ENCODE measurements at regions not wholly inside any gene's neighbourhood (a gene's known extent, or its start where the extent isn't known, plus 50 kb on each side); places are given as distances from the start of the nearest gene placed in this dataset.

DNA sequence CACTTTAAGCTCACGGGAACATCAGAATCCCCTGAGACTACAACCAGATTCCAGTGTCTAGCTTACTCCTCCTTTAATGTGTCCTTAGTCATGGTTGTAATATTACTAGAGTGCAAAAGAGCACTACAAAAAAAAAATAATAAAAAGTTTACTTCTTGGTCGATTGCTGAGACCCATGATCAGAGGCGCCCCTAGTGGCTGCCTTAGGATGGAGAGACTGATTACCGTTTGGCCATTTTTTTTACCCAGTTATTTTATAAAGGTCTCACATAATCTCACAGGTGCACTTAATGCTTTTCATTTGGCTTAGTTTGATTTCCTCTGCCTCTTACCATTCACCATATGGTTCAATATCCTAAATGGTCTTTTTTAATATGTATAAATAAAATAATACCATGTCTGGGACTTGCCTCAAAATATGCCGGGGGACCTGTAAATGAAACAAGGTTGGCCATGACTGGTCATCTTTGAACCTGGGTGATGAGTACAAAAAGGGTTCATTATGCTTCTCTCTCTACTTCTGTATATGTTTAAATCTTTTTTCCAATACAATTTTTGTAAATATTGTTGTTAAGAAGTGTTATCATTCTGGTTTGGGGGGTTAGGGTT lies 331.5 kb upstream of the NFE2L3 start:
- no peak for DNase-seq (ENCODE audit: insufficient read length, low spot score)
- TF ChIP-seq, protein P1, sequence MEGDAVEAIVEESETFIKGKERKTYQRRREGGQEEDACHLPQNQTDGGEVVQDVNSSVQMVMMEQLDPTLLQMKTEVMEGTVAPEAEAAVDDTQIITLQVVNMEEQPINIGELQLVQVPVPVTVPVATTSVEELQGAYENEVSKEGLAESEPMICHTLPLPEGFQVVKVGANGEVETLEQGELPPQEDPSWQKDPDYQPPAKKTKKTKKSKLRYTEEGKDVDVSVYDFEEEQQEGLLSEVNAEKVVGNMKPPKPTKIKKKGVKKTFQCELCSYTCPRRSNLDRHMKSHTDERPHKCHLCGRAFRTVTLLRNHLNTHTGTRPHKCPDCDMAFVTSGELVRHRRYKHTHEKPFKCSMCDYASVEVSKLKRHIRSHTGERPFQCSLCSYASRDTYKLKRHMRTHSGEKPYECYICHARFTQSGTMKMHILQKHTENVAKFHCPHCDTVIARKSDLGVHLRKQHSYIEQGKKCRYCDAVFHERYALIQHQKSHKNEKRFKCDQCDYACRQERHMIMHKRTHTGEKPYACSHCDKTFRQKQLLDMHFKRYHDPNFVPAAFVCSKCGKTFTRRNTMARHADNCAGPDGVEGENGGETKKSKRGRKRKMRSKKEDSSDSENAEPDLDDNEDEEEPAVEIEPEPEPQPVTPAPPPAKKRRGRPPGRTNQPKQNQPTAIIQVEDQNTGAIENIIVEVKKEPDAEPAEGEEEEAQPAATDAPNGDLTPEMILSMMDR (IDR thresholded peaks at IDR 0.05; ENCODE audit: insufficient read depth, missing control alignments) = peak; percentile 56
- no peak for FAIRE-seq

DNA sequence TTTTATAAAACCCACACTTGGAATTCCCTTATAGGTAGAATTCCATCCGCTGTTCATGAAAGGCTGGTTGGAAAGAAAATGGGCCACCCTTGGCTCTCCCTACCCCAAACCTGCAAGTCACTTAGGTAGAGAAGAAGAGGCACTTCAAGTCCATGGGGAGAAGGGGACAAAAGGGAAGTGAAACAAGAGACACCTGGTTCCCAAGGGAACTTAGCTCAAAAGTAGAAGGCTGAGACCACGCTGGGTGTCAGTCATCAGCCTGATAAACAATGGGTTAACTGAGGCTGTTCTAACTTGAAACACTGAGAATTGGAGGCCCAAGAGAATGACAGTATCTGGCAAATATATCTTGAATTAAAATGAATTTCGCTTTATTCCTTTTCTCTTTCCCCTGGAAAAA lies 330.8 kb upstream of the NFE2L3 start:
- TF ChIP-seq, protein P1 (IDR thresholded peaks at IDR 0.05; ENCODE audit: insufficient read depth, missing control alignments) = no peak
- FAIRE-seq (no peak), DNase-seq (ENCODE audit: insufficient read length, low spot score) (no peak)

DNA sequence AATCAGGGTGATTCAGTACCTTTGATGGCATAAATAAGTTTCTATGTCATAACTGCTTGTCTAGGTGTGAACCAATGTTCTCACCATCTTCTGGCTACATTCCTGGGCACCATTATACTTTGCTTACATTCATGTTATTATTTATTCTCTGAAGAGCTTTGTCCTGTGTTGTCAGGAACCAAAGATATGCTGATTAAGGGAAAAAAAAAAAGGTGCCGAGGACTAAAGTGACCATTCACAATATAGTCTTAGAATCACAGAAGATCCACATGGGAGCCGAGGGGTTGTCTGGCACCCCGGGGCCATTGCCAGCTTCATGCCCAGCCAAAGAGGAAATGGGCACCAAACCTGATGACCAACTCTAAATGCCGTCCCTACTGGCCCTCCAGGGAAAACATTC lies 329.2 kb upstream of the NFE2L3 start:
- TF ChIP-seq, protein P1 (IDR thresholded peaks at IDR 0.05; ENCODE audit: insufficient read depth, missing control alignments) = no peak
- no peak for DNase-seq (ENCODE audit: insufficient read length, low spot score)
- FAIRE-seq = no peak

DNA sequence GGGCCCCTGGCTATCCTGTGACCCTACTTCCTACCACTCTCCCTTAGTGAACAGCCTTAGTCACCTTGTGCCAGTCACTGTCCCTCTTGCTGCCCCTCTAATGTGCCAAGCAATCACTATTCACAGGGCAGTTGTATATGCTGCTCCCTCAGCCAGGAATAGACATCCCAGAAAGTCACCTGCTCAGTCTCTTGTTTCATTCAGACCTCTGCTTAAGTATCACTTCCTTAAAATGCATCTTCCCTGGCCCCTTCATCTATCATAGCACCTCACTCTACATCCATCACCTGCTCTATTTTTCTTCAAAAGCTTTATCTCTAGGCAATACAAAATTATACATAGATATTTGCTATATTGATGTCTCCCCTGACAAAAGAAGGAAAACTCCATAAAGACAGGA lies 328.4 kb upstream of the NFE2L3 start:
- FAIRE-seq (no peak), DNase-seq (ENCODE audit: insufficient read length, low spot score) (no peak)

DNA sequence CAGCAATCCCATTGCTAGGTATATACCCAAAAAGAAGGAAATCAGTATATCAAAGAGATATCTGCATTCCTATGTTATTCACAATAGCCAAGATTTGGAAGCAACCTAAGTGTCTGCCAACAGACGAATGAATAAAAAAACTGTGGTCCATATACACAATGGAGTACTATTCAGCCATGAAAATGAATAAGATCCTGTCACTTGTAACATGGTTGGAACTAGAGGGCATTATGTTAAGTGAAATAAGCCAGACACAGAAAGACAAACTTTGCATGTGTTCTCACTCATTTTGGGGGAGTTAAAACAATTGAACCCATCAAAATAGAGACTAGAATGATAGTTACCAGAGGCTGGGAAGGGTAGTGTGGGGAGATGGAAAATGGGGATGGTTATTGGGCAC lies 323.5 kb upstream of the NFE2L3 start:
- no peak for FAIRE-seq
- DNase-seq (ENCODE audit: insufficient read length, low spot score) = no peak
- TF ChIP-seq, protein P1 (IDR thresholded peaks at IDR 0.05; ENCODE audit: insufficient read depth, missing control alignments) = no peak

More for the DNA sequence above, 328.4 kb upstream of the NFE2L3 start:
- TF ChIP-seq, protein P1 (IDR thresholded peaks at IDR 0.05; ENCODE audit: insufficient read depth, missing control alignments) = no peak

DNA sequence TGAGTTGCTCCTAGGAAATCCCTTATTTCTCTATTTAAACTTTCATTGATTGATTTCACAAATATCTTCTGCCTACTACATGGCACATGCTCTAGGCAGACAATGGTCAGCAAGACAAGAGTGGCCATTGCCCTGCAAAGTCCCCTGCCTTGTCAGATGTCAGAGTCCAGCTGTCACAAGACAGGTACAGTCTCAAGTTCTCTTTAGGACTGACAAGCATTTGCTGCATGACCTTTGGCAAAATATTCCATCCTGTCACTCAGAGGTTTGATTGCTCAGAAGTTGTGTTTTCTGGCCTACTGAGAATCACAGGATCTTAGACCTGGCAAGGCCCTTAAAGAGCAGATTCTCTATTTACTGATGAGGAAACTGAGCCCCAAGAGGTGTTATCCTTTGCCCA lies 322.3 kb upstream of the NFE2L3 start:
- no peak for FAIRE-seq
- DNase-seq (ENCODE audit: insufficient read length, low spot score) = no peak
- TF ChIP-seq, protein P1 (IDR thresholded peaks at IDR 0.05; ENCODE audit: insufficient read depth, missing control alignments) = no peak

- FAIRE-seq (no peak), DNase-seq (ENCODE audit: insufficient read length, low spot score) (no peak)
- TF ChIP-seq, protein P1 (IDR thresholded peaks at IDR 0.05; ENCODE audit: insufficient read depth, missing control alignments) = no peak
These were observed 321.8 kb upstream of the NFE2L3 start for GRCh38 chr7:25830215-25830614.

Data from D721Med (cell line).